Psoas muscle (tissue), 7 donors: ENCODE measurements at regions not wholly inside any gene's neighbourhood (a gene's known extent, or its start where the extent isn't known, plus 50 kb on each side); places are given as distances from the start of the nearest gene placed in this dataset.

ENCODE experiments used
- ATAC-seq, 4 donors: fragments of 200-7000 bp; cut with Tn5 transposase; one replicate each; pipeline ENCODE4 v1.9.1; 2020; ENCODE audit warnings: moderate library complexity in 3 of 4, mild to moderate bottlenecking in 2 of 4
- DNase-seq, 2 donors: peaks; one replicate each; pipeline ENCODE4 v3.0.0-alpha.2; 2020
- H3K27ac ChIP-seq: fragments of 200-600 bp; one replicate; pipeline ENCODE4 v1.8.0; 2022
- H3K27me3 ChIP-seq, 3 donors: fragments of 200-600 bp in 1 of 3; one replicate each; pipeline versions ENCODE4 v1.6.1 to v1.8.0; 2013 to 2022; ENCODE audit warnings: low read length in 2 of 3, mild to moderate bottlenecking in 2 of 3, moderate library complexity in 1 of 3; ENCODE audit not compliant: insufficient read depth in 3 of 3
- H3K36me3 ChIP-seq, 2 donors: fragments of 200-600 bp in 1 of 2; one replicate each; pipeline versions ENCODE4 v1.6.1 to v1.8.0; 2013 to 2022; ENCODE audit warnings: low read depth in 1 of 2, mild to moderate bottlenecking in 1 of 2, moderate library complexity in 1 of 2; ENCODE audit not compliant: insufficient read depth in 1 of 2
- H3K4me1 ChIP-seq: fragments of 200-600 bp; one replicate; pipeline ENCODE4 v1.8.0; 2022
- H3K4me3 ChIP-seq: fragments of 200-600 bp; one replicate; pipeline ENCODE4 v1.8.0; 2022; ENCODE audit warnings: mild to moderate bottlenecking
- H3K9me3 ChIP-seq: fragments of 200-600 bp; one replicate; pipeline ENCODE4 v1.8.0; 2022
- WGBS, 3 donors: extraction: QIAGEN DNeasy Blood & Tissue Kit; methylation state at CpG; one replicate each; pipeline versions ENCODE4 v1.1.6 to v1.1.7; 2013; 5-methylcytosine and 5-hydroxymethylcytosine counted together
- intact Hi-C, 2 donors: fragments of 100-400 bp; cut with DNase I; formaldehyde crosslinking; loops; one replicate each; pipeline versions ENCODE4 v1.11.0 to v1.14.2; 2022
- TF ChIP-seq, protein P1 (sequence below): fragments of 200-600 bp; IDR thresholded peaks from one replicate; pipeline ENCODE4 v1.8.0; 2022; ENCODE audit warnings: antibody characterized with exemption
- donor health status: healthy with polysubstance abuse.
- donor health status: DM: no; HTN: no; CAD: no; lungs with moderate emphysema.
- donor health status: Bipolar disorder and iron deficiency.
- donor health status: healthy.
- donor health status: DM: yes; HTN: yes; CAD: no.
- donor health status: DM: no; HTN: no; CAD: no.
- donor health status: DM: yes; HTN: yes; CAD: no.

DNA sequence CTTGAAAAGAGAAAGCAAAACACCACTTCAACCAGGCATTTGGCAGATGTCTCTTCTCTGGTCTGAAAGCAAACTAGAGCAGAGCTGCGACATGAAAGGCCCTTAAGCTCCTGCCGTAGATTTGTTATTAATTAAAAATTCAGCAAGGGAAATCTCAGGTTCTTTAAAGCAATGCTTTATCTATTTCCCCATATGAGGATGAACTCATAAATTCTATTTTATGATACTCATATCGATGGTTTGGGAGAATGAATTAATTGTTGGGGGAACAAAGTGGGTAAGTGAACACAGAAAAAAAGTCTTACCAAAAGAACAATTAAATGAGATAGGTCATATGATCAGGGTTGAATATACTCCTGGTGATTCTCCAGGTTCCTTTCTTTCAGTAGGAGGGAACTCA lies 464.7 kb upstream of the SLC35B3 start:
- ATAC-seq = no peak

DNA sequence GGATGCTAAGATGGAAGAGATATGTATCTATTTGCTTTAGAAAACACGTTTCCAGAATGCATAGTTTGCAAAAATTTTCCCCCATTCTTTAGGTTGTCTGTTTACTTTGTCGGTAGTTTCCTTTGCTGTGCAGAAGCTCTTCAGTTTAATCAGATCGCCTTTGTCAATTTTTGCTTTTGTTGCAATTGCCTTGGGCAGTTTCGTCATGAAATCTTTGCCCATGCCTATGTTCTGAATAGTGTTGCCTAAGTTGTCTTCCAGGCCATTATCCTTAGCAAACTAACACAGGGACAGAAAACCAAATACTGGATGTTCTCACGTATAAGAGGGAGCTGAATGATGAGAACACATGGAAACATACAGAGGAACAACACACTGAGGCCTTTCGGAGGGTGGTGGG lies 454.2 kb upstream of the SLC35B3 start:
- H3K36me3 ChIP-seq = no peaks in the 10 kb centered on the region
- no peaks in the 10 kb centered on the region for H3K9me3 ChIP-seq
- WGBS, 3 donors = 78 to 83% (median 80%) methylated on average over 6 of the region's 6 CpGs
- no peaks in the 10 kb centered on the region for H3K27me3 ChIP-seq
- H3K27ac ChIP-seq = no peak overlapping the region
- H3K4me1 ChIP-seq = no peaks in the 10 kb centered on the region
- no peak overlapping the region for H3K4me3 ChIP-seq
- ATAC-seq = no peak
- no peak for DNase-seq
- intact Hi-C loops = no loop called here
- TF ChIP-seq, protein P1, sequence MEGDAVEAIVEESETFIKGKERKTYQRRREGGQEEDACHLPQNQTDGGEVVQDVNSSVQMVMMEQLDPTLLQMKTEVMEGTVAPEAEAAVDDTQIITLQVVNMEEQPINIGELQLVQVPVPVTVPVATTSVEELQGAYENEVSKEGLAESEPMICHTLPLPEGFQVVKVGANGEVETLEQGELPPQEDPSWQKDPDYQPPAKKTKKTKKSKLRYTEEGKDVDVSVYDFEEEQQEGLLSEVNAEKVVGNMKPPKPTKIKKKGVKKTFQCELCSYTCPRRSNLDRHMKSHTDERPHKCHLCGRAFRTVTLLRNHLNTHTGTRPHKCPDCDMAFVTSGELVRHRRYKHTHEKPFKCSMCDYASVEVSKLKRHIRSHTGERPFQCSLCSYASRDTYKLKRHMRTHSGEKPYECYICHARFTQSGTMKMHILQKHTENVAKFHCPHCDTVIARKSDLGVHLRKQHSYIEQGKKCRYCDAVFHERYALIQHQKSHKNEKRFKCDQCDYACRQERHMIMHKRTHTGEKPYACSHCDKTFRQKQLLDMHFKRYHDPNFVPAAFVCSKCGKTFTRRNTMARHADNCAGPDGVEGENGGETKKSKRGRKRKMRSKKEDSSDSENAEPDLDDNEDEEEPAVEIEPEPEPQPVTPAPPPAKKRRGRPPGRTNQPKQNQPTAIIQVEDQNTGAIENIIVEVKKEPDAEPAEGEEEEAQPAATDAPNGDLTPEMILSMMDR = no peak

More for the DNA sequence above, 464.7 kb upstream of the SLC35B3 start:
- no peaks in the 10 kb centered on the region for H3K4me1 ChIP-seq
- intact Hi-C loops = no loop called here
- no peaks in the 10 kb centered on the region for H3K27me3 ChIP-seq
- TF ChIP-seq, protein P1 = no peak
- no peak for DNase-seq
- 82 to 85% (median 83%) methylated on average over 3 of the region's 3 CpGs for WGBS, 3 donors
- H3K4me3 ChIP-seq = no peak overlapping the region
- H3K9me3 ChIP-seq = no peaks in the 10 kb centered on the region
- no peaks in the 10 kb centered on the region for H3K36me3 ChIP-seq
- no peak overlapping the region for H3K27ac ChIP-seq

DNA sequence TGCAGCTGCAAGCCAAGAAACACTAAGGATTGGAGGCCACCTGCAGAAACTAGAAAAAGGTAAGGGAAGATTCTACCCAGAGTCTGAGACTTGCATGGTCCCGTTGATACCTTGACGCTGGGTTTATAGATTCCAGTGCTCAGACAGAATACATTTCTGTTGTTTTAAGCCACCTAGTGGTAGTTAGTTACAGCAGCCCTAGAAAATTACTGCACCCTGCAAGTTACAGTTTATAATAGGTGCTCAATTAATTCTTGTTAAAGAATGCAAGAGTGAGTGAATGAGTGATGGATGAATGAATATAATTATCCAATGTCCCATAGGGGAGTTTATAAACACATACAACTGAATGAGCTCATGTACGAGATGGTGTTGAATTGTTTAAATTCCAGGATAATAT lies 453.1 kb upstream of the SLC35B3 start:
- Histone ChIP-seq H3K4me3 (no peak overlapping the region), H3K27me3 (no peaks in the 10 kb centered on the region), H3K4me1 (no peaks in the 10 kb centered on the region), H3K27ac (no peak overlapping the region), H3K9me3 (no peaks in the 10 kb centered on the region), H3K36me3 (no peaks in the 10 kb centered on the region)
- intact Hi-C loops = no loop called here
- TF ChIP-seq, protein P1 = peak; percentile 10
- 67 to 75% (median 70%) methylated on average over 3 of the region's 3 CpGs for WGBS, 3 donors
- ATAC-seq (no peak), DNase-seq (no peak)

DNA sequence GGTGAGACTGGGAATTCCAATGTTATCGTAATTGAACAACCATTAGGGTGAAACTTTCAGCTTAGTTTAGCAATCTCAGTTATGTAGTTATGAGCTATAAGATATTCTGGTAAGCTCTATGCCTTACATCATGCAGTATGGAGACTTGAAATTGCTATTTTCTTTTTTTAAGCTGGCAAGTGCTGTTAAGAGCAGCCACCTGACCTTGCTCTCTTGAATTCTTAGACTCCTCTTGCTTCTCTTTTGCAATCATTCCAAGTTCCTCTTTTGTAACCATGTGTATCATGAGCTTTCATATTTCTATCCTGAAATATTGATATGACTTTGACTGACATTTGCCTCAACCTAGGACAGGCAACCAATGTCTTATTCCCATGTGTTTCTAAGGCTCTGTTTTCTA lies 446.3 kb upstream of the SLC35B3 start:
- WGBS, 3 donors = 0 to 49% (median 0%) methylated on average over 1 of the region's 1 CpG
- Histone ChIP-seq H3K27me3 (no peaks in the 10 kb centered on the region), H3K9me3 (no peaks in the 10 kb centered on the region), H3K36me3 (no peaks in the 10 kb centered on the region), H3K27ac (no peak overlapping the region), H3K4me1 (no peaks in the 10 kb centered on the region), H3K4me3 (no peak overlapping the region)
- DNase-seq = no peak
- TF ChIP-seq, protein P1 = no peak
- no peak for ATAC-seq
- intact Hi-C loops = no loop called here

DNA sequence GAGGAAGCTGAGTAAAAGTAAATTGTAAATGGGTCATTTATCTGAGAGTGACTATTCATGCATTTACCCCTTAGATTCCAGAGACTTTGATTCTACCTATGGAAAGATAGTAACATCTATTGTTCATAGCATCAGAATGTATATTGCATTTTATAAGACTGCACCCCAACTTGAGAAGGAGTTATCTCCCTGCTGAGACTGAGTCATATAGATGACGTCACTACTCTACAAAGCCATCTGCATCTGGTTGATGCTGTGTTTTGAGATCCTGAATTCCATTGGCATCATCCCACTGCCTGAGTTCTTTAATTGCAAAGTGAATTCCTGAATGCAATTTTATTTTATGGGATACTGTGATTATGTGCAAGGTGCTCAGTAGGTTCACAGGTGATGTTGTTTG lies 444.0 kb upstream of the SLC35B3 start:
- 82 to 91% (median 89%) methylated on average over 1 of the region's 1 CpG for WGBS, 3 donors
- no peaks in the 10 kb centered on the region for H3K4me1 ChIP-seq
- H3K36me3 ChIP-seq = no peaks in the 10 kb centered on the region
- intact Hi-C loops = no loop called here
- TF ChIP-seq, protein P1 = no peak
- no peak overlapping the region for H3K27ac ChIP-seq
- no peak overlapping the region for H3K4me3 ChIP-seq
- H3K27me3 ChIP-seq = no peaks in the 10 kb centered on the region
- DNase-seq (no peak), ATAC-seq (no peak)
- no peaks in the 10 kb centered on the region for H3K9me3 ChIP-seq
